ENCODE measurements at regions not wholly inside any gene's neighbourhood (a gene's known extent, or its start where the extent isn't known, plus 50 kb on each side); places are given as distances from the start of the nearest gene placed in this dataset.
A peak's percentile ranks its signal among the peaks of the same experiment; 100 is the strongest.
"Not testable (repeated sequence)": the region's sequence is repeated elsewhere in the genome, so short reads cannot be mapped to it uniquely, and the experiment has no call there.

GRCh38 chr10:50997461-50997860 is 76.8 kb upstream of the PRKG1 start:
- no peak for DNase-seq (ENCODE audit: low read depth)

- no peak for DNase-seq (ENCODE audit: low read depth)
These were observed 75.1 kb upstream of the PRKG1 start for GRCh38 chr10:50999163-50999562.

GRCh38 chr10:51000164-51000563 is 74.1 kb upstream of the PRKG1 start:
- peak; percentile 26 for DNase-seq (ENCODE audit: low read depth)

- DNase-seq (ENCODE audit: low read depth), result peak; percentile 39
These were observed 73.3 kb upstream of the PRKG1 start for GRCh38 chr10:51000976-51001375.

DNA sequence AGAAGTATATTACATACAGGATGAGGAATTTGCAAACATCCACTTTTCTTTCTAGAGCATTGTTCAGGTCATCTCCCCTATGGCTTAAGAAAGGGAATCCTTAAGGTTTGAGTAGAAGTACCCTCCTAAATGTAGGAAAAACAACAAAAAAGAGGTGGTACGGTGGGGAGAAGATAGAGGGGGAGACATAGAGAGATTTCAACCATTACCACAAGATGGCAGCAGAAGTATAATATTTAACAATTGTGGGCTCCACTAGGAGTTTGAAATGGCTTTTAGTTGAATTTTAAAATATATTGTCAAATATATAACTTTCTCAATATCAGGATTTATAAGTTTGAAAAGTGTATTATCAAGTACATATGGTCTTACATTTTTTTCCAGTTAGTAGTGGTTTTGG is 72.7 kb upstream of the PRKG1 start:
- peak; percentile 54 for DNase-seq (ENCODE audit: low read depth)

DNA sequence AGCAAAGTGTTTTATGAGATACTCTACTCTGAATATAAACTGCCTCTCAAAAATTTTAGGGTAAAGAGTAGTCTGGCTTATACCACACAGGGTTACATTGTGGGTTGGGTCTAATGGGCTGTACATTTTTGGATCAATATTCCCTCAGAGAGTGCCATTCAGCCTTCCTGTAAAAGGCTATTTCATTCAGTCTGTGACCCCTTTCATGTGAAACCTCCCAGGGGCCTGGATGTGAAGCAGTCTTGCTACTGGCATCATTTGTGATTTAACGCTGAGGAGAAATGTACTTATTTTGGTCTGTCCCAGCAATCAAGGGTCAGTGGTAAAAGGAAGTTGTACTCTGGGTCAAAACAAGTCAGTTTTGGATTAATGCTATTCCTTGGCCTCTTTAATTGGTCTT is 71.8 kb upstream of the PRKG1 start:
- DNase-seq (ENCODE audit: low read depth), result no peak

- no peak for DNase-seq (ENCODE audit: low read depth)
These were observed 69.5 kb upstream of the PRKG1 start for GRCh38 chr10:51004776-51005175.

DNA sequence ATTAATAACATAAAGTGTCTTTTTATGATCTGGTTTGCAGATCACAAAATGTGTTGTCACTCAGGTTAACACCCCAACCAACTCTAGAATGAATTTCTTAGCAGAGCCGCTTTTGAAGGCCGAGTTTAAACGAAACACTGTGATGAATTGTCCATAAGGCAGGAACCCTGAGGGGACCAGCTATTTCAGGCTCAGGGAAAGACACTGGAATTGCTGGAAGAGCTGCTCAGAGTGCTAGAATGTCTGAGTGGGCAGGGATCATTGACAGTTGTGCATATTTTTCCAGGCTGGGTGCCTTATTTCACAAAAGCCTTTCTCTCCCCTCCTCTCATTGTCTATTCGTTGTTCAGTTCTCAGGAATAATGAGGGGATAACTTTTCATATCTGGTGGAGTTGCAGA is 68.7 kb upstream of the PRKG1 start:
- peak; percentile 40 for DNase-seq (ENCODE audit: low read depth)

GRCh38 chr10:51006686-51007085 is 67.6 kb upstream of the PRKG1 start:
- DNase-seq (ENCODE audit: low read depth), result no peak

DNA sequence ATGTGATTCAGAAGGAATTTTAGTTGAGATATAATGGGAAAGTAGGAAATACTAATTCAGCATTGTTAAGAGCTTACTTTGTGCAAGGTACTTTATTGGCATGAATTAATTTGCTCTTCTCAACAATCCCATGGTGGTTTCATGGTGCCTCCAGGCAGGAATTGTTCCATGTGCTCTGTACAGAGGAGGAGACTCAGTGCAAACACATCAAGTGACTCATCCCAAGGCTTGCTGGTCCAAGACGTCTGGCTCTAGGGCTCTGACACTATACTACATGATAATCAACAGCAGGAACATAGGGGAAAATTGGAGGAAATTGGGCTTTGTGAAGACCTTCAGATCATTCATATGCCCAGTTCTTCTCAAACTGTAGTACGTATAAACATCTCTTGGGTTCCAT is 66.5 kb upstream of the PRKG1 start:
- DNase-seq (ENCODE audit: low read depth), result no peak

DNA sequence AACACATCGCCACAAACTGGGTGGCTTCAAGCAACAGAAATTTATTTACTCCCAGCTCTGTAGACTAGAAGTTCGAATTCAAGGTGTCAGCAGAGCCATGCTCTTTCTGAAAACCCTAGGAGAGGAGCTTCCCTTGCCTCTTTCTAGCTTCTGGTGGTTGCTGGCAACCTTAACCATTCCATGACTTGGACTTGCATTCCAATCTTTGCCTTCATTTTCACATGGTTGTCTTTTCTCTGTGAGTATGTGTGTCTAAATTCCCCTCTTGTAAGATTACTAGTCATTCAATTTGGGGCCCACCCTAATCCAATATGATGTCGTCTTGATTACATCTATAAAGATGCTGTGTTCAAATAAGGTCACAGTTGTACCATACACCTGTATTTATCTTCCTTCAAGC is 65.9 kb upstream of the PRKG1 start:
- no peak for DNase-seq (ENCODE audit: low read depth)

DNA sequence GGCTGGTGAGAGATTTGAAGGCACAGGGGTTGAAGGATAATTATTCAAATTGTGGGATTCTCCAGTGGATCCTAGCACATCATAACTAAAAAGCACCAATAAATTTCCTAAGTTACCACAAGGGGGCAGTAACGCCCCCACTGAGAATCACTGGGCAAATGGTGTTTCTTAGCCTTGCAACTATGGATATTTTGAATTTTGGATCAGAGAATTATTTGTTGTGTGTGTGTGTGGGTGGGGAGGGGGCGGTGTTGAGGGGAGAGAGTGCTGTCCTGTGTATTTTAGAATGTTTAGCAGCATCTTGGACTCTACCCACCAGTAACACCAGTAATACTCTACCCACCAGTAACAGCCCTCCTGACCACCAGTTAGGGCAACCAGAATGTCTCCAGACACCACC is 63.3 kb upstream of the PRKG1 start:
- DNase-seq (ENCODE audit: low read depth), result peak; percentile 64

GRCh38 chr10:51012073-51012472 is 62.2 kb upstream of the PRKG1 start:
- no peak for DNase-seq (ENCODE audit: low read depth)

DNA sequence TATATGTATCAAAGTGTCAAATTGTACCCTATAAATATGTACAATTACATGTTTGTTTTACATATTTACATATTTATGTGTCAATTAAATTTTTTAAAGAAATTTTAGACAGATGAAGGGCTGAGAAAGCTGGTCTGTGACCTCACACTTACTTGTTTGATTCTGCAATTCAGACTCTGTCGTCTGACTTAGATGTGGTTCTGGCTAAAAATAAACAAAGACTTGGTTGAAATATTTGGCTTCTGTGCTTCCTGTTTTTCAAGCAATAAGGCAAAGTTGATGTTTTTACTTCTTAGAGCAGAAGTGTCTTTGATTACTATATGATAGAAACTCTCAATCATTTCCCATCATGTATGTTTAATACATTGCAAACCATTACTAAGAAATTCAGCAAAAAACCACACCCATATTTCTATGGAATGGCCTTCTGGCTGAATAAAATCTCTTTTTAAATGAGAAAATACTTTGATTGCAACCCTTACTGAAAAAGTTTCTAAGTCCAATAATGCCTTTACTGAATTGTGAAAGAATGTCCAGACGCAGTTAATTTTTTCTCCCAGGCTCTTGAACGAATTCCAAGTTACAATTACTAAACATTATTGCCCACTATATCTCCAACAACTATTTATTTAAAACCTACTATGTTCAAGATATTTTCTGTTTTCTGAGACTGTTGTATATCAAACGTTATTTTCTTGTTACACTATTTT is 59.5 kb upstream of the PRKG1 start:
- DNase-seq (ENCODE audit: low read depth), result peak; percentile 29

- not testable (repeated sequence) for DNase-seq (ENCODE audit: low read depth)
These were observed 58.9 kb upstream of the PRKG1 start for GRCh38 chr10:51015390-51015754.

GRCh38 chr10:51020200-51020599 is 54.1 kb upstream of the PRKG1 start:
- no peak for DNase-seq (ENCODE audit: low read depth)

- no peak for DNase-seq (ENCODE audit: low read depth)
These were observed 51.2 kb upstream of the PRKG1 start for GRCh38 chr10:51022933-51023585.

DNA sequence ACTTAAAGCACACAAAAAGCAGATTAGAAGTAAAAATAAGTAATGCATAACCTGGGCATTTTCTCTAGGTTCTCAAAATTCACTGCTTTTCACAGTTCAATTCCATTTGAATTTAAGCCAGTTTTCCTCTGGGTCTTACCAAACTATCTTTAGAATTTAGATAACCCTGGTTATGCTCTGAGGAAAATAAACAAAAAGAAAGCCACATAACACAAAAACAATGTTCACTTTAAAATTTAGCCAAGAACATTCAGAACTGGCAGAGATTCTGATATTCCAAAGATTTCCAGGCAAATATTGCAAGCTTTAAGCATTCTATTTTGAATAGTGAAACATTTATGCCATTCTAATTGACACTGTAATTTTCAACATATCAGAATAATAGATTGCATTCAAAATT is 50.7 kb upstream of the PRKG1 start:
- no peak for DNase-seq (ENCODE audit: low read depth)
